HL-60 (cell line): ENCODE measurements at regions not wholly inside any gene's neighbourhood (a gene's known extent, or its start where the extent isn't known, plus 50 kb on each side); places are given as distances from the start of the nearest gene placed in this dataset.

Experiments used
- DNase-seq, 2 experiments: peaks; one replicate each; pipeline ENCODE4 v3.0.0-alpha.2; 2010 to 2020; ENCODE audit warnings: low read depth in 1 of 2, low spot score in 1 of 2
- H3K27ac ChIP-seq: fragments of 250-450 bp; sonication (Bioruptor Pico); replicated peaks from 2 replicates; pipeline ENCODE4 v1.5.1; 2020; ENCODE audit warnings: mild to moderate bottlenecking, moderate library complexity
- H3K27me3 ChIP-seq: fragments of 250-450 bp; sonication (Bioruptor Pico); 2 replicates; pipeline ENCODE4 v1.5.1; 2021; ENCODE audit warnings: mild to moderate bottlenecking, moderate library complexity; ENCODE audit not compliant: insufficient read depth, poor library complexity, severe bottlenecking
- H3K4me3 ChIP-seq: replicated peaks from 2 replicates; pipeline ENCODE4 v1.5.1; 2011; ENCODE audit warnings: mild to moderate bottlenecking, control low read depth, low read length; ENCODE audit not compliant: insufficient read depth
- CTCF ChIP-seq: IDR thresholded peaks from one replicate; pipeline ENCODE4 v1.5.1; 2011; ENCODE audit warnings: low read length, control low read depth, inconsistent platforms; ENCODE audit not compliant: insufficient read depth
- GABPA ChIP-seq: IDR thresholded peaks from 2 replicates; pipeline ENCODE4 v1.6.1; 2012; ENCODE audit warnings: low read depth
- POLR2AphosphoS5 ChIP-seq: IDR thresholded peaks from 2 replicates; pipeline ENCODE4 v1.6.1; 2012; ENCODE audit warnings: low read depth
- REST ChIP-seq: IDR thresholded peaks from 2 replicates; pipeline ENCODE4 v1.6.1; 2012; ENCODE audit warnings: low read depth; ENCODE audit not compliant: insufficient replicate concordance
- SPI1 ChIP-seq: IDR thresholded peaks from 2 replicates; pipeline ENCODE4 v1.6.1; 2012; ENCODE audit warnings: low read depth, mild to moderate bottlenecking, borderline replicate concordance

- TF ChIP-seq GABPA (no peak), POLR2AphosphoS5 (no peak), SPI1 (no peak), CTCF (no peak), REST (no peak)
- DNase-seq, result no peak
- H3K4me3 ChIP-seq, result no peak overlapping the region
- H3K27ac ChIP-seq, result no peak overlapping the region
- no peaks in the 10 kb centered on the region for H3K27me3 ChIP-seq
These were observed 60.2 kb downstream of the CCDC71L start for GRCh38 chr7:106600569-106601373.

GRCh38 chr7:106599343-106599698 is 61.6 kb downstream of the CCDC71L start:
- DNase-seq, result no peak
- Histone ChIP-seq H3K27ac (no peak overlapping the region), H3K27me3 (no peaks in the 10 kb centered on the region), H3K4me3 (no peak overlapping the region)
- TF ChIP-seq REST (no peak), POLR2AphosphoS5 (no peak), GABPA (no peak), SPI1 (no peak), CTCF (no peak)

GRCh38 chr7:106598663-106599342 is 62.2 kb downstream of the CCDC71L start:
- no peak overlapping the region for H3K4me3 ChIP-seq
- peak; percentile 61 to 85 for DNase-seq
- no peak overlapping the region for H3K27ac ChIP-seq
- H3K27me3 ChIP-seq, result no peaks in the 10 kb centered on the region
- peak; percentile 73; the same call in 1 of the 2 replicates for TF ChIP-seq SPI1
- no peak for TF ChIP-seq POLR2AphosphoS5

- DNase-seq, result no peak
- Histone ChIP-seq H3K27ac (no peak overlapping the region), H3K27me3 (no peaks in the 10 kb centered on the region), H3K4me3 (no peak overlapping the region)
- TF ChIP-seq POLR2AphosphoS5, result no peak
- no peak for TF ChIP-seq REST
- TF ChIP-seq SPI1, result no peak
- TF ChIP-seq GABPA, result no peak
- no peak for TF ChIP-seq CTCF
These were observed 63.0 kb downstream of the CCDC71L start for GRCh38 chr7:106597751-106598546.
